HG03095 (cell line): ENCODE measurements at regions not wholly inside any gene's neighbourhood (a gene's known extent, or its start where the extent isn't known, plus 50 kb on each side); places are given as distances from the start of the nearest gene placed in this dataset.

Experiments
- ATAC-seq: cut with Tn5 transposase; IDR thresholded peaks from one replicate; pipeline ENCODE4 v1.9.1; 2021; ENCODE audit warnings: moderate library complexity; ENCODE audit not compliant: unreplicated experiment

- ATAC-seq: peak; percentile 98
Measured at GRCh38 chr6:119586250-119586882, 236.8 kb upstream of the MAN1A1 start.

GRCh38 chr6:119584088-119584487 lies 234.5 kb upstream of the MAN1A1 start:
- no peak for ATAC-seq

GRCh38 chr6:119581220-119581619 lies 231.7 kb upstream of the MAN1A1 start:
- no peak for ATAC-seq

- ATAC-seq: no peak
Measured at GRCh38 chr6:119575721-119576120, 226.2 kb upstream of the MAN1A1 start.

- no peak for ATAC-seq
Measured at GRCh38 chr6:119568580-119568979, 219.0 kb upstream of the MAN1A1 start.

GRCh38 chr6:119566546-119567260 lies 217.1 kb upstream of the MAN1A1 start:
- ATAC-seq: no peak

- ATAC-seq: no peak
Measured at GRCh38 chr6:119565893-119566292, 216.3 kb upstream of the MAN1A1 start.

GRCh38 chr6:119562168-119562567 lies 212.6 kb upstream of the MAN1A1 start:
- no peak for ATAC-seq

- no peak for ATAC-seq
Measured at GRCh38 chr6:119559586-119559985, 210.0 kb upstream of the MAN1A1 start.

GRCh38 chr6:119557239-119557638 lies 207.7 kb upstream of the MAN1A1 start:
- ATAC-seq: no peak

GRCh38 chr6:119552021-119552420 lies 202.5 kb upstream of the MAN1A1 start:
- no peak for ATAC-seq

- no peak for ATAC-seq
Measured at GRCh38 chr6:119547024-119547423, 197.5 kb upstream of the MAN1A1 start.

GRCh38 chr6:119545245-119545644 lies 195.7 kb upstream of the MAN1A1 start:
- ATAC-seq: no peak

- no peak for ATAC-seq
Measured at GRCh38 chr6:119544325-119545175, 195.0 kb upstream of the MAN1A1 start.

- ATAC-seq: no peak
Measured at GRCh38 chr6:119543332-119543731, 193.8 kb upstream of the MAN1A1 start.

GRCh38 chr6:119542037-119542436 lies 192.5 kb upstream of the MAN1A1 start:
- ATAC-seq: no peak

- ATAC-seq: no peak
Measured at GRCh38 chr6:119541132-119541905, 191.8 kb upstream of the MAN1A1 start.

- ATAC-seq: no peak
Measured at GRCh38 chr6:119540417-119540816, 190.9 kb upstream of the MAN1A1 start.

GRCh38 chr6:119539066-119539746 lies 189.6 kb upstream of the MAN1A1 start:
- ATAC-seq: no peak

- ATAC-seq: no peak
Measured at GRCh38 chr6:119536666-119537065, 187.1 kb upstream of the MAN1A1 start.
